ENCODE measurements at regions not wholly inside any gene's neighbourhood (a gene's known extent, or its start where the extent isn't known, plus 50 kb on each side); places are given as distances from the start of the nearest gene placed in this dataset.
"Not testable (repeated sequence)": the region's sequence is repeated elsewhere in the genome, so short reads cannot be mapped to it uniquely, and the experiment has no call there.

DNA sequence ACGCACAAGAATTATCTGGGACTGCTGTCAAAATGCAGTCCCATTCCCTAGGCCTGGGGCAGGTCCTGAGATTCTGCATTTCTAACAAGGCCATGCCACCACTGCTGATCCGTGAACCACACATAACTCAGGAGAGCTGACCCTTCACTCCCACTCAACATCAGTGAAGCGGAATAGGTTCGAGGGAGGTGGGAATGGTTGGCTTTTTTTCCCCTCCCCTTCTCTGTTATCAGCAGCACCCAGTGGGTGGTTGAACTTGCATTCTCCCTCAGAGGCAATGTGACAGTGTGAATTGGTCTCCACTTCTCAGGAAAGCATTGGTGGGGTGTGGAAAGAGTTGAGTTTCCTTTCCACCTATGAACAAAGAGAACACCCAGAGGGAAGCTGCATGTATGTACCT, 344.3 kb downstream of the GADD45G start:
- TF ChIP-seq, protein P1, sequence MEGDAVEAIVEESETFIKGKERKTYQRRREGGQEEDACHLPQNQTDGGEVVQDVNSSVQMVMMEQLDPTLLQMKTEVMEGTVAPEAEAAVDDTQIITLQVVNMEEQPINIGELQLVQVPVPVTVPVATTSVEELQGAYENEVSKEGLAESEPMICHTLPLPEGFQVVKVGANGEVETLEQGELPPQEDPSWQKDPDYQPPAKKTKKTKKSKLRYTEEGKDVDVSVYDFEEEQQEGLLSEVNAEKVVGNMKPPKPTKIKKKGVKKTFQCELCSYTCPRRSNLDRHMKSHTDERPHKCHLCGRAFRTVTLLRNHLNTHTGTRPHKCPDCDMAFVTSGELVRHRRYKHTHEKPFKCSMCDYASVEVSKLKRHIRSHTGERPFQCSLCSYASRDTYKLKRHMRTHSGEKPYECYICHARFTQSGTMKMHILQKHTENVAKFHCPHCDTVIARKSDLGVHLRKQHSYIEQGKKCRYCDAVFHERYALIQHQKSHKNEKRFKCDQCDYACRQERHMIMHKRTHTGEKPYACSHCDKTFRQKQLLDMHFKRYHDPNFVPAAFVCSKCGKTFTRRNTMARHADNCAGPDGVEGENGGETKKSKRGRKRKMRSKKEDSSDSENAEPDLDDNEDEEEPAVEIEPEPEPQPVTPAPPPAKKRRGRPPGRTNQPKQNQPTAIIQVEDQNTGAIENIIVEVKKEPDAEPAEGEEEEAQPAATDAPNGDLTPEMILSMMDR (IDR thresholded peaks at IDR 0.05; ENCODE audit: low read length) = no peak
- no peak for TF ChIP-seq EZH2phosphoT487 (IDR thresholded peaks at IDR 0.05; ENCODE audit: low read length)
- no peak for TF ChIP-seq EZH2 (optimal IDR thresholded peaks at IDR 0.05; ENCODE audit: low read depth, low read length)
- Histone ChIP-seq H3K36me3 (replicated peaks; ENCODE audit: insufficient read depth, low read length) (no peaks in the 10 kb centered on the region), H3K9me2 (replicated peaks; ENCODE audit: insufficient read depth, low read length) (no peaks in the 10 kb centered on the region), H3K4me1 (ENCODE audit: low read length) (no peaks in the 10 kb centered on the region), H4K20me1 (ENCODE audit: insufficient read depth, low read length) (no peaks in the 10 kb centered on the region), H3K9me3 (replicated peaks; ENCODE audit: insufficient read depth, low read length) (no peaks in the 10 kb centered on the region), H3K27ac (ENCODE audit: low read length) (no peak overlapping the region), H3F3A (ENCODE audit: insufficient read depth, low read length) (no peaks in the 10 kb centered on the region), H2AFZ (ENCODE audit: low read length) (no peak overlapping the region), H3K4me2 (ENCODE audit: low read depth, low read length) (no peak overlapping the region), H3K9ac (ENCODE audit: low read length) (no peak overlapping the region), H3K27me3 (replicated peaks; ENCODE audit: insufficient read depth, low read length) (no peaks in the 10 kb centered on the region), H3K79me2 (ENCODE audit: low read length) (no peaks in the 10 kb centered on the region), H3K4me3 (ENCODE audit: low read length) (no peak overlapping the region)
- DNase-seq = no peak

DNA sequence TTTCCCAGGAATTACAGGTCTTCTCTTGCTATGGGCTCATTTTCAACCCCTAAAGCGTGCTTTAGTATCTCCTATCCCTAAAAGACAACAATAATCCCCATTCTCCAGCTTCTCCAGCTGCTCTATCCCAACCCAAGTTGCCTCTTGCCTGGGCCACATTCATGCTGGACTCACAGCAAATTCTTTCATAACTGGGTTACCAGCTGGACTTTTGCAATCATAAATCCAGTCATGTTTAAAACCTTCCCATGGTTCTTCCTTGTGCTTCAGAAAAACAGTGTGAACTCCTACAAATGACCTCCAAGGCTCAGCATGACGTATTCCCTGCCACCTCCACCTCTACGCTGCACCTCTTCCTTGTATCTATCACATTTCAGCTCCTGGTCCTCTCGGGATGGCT, 346.9 kb downstream of the GADD45G start:
- Histone ChIP-seq H3K4me2 (ENCODE audit: low read depth, low read length) (no peak overlapping the region), H3K27ac (ENCODE audit: low read length) (no peak overlapping the region), H3K27me3 (replicated peaks; ENCODE audit: insufficient read depth, low read length) (no peaks in the 10 kb centered on the region), H3K9me2 (replicated peaks; ENCODE audit: insufficient read depth, low read length) (no peaks in the 10 kb centered on the region), H3K9ac (ENCODE audit: low read length) (no peak overlapping the region), H3F3A (ENCODE audit: insufficient read depth, low read length) (no peaks in the 10 kb centered on the region), H4K20me1 (ENCODE audit: insufficient read depth, low read length) (no peaks in the 10 kb centered on the region), H3K9me3 (replicated peaks; ENCODE audit: insufficient read depth, low read length) (no peaks in the 10 kb centered on the region), H3K4me3 (ENCODE audit: low read length) (no peak overlapping the region), H3K79me2 (ENCODE audit: low read length) (no peaks in the 10 kb centered on the region), H3K4me1 (ENCODE audit: low read length) (no peaks in the 10 kb centered on the region), H3K36me3 (replicated peaks; ENCODE audit: insufficient read depth, low read length) (no peaks in the 10 kb centered on the region), H2AFZ (ENCODE audit: low read length) (no peak overlapping the region)
- no peak for DNase-seq
- TF ChIP-seq EZH2phosphoT487 (IDR thresholded peaks at IDR 0.05; ENCODE audit: low read length) = no peak

DNA sequence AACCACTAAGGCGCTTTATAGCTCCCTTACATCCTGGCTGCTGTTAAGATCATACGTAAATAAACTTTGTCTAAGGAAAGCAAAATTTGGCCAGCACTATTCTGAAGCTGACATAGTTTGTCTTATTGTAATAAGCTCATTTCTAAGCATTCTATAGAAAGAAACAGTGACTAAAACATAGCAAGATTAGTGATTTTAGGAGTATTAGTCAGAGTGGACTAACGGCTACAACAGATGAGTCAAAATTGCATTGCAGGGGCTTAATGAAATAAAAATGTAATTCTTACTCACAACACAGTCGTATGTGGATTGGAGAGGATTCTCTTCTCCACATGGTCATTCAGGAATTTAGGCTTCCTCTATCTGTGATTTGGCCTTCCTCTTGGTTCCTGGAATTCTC, 347.6 kb downstream of the GADD45G start:
- Histone ChIP-seq H3K9ac (ENCODE audit: low read length) (no peak overlapping the region), H2AFZ (ENCODE audit: low read length) (no peak overlapping the region), H3K9me2 (replicated peaks; ENCODE audit: insufficient read depth, low read length) (no peaks in the 10 kb centered on the region), H3K9me3 (replicated peaks; ENCODE audit: insufficient read depth, low read length) (no peaks in the 10 kb centered on the region), H3K4me1 (ENCODE audit: low read length) (no peaks in the 10 kb centered on the region), H3K27me3 (replicated peaks; ENCODE audit: insufficient read depth, low read length) (no peaks in the 10 kb centered on the region), H3F3A (ENCODE audit: insufficient read depth, low read length) (no peaks in the 10 kb centered on the region), H3K4me3 (ENCODE audit: low read length) (no peak overlapping the region), H3K36me3 (replicated peaks; ENCODE audit: insufficient read depth, low read length) (no peaks in the 10 kb centered on the region), H3K4me2 (ENCODE audit: low read depth, low read length) (no peak overlapping the region), H4K20me1 (ENCODE audit: insufficient read depth, low read length) (no peaks in the 10 kb centered on the region), H3K27ac (ENCODE audit: low read length) (no peak overlapping the region), H3K79me2 (ENCODE audit: low read length) (no peaks in the 10 kb centered on the region)
- no peak for DNase-seq
- TF ChIP-seq EZH2 (optimal IDR thresholded peaks at IDR 0.05; ENCODE audit: low read depth, low read length) (no peak), EZH2phosphoT487 (IDR thresholded peaks at IDR 0.05; ENCODE audit: low read length) (no peak)
- TF ChIP-seq, protein P1 (IDR thresholded peaks at IDR 0.05; ENCODE audit: low read length) = no peak

DNA sequence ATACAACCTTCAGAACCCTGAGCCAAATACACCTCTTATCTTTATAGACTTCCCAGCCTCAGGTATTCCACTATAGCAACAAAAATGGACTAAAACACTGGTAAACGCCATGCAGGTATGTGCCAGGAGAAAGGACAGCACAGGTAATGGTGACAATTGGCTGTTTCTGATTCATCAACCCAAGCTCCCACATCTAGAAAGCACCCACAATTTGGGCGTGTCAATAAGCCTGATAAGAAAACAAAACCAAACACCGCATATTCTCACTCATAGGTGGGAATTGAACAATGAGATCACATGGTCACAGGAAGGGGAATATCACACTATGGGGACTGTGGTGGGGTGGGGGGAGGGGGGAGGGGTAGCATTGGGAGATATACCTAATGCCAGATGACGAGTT, 348.5 kb downstream of the GADD45G start:
- not testable (repeated sequence) for H3K4me2 ChIP-seq (ENCODE audit: low read depth, low read length); H3K4me1 ChIP-seq (ENCODE audit: low read length); DNase-seq; H2AFZ ChIP-seq (ENCODE audit: low read length); H3K27me3 ChIP-seq (replicated peaks; ENCODE audit: insufficient read depth, low read length); H4K20me1 ChIP-seq (ENCODE audit: insufficient read depth, low read length); H3K27ac ChIP-seq (ENCODE audit: low read length); H3K4me3 ChIP-seq (ENCODE audit: low read length); H3K9me2 ChIP-seq (replicated peaks; ENCODE audit: insufficient read depth, low read length); H3K36me3 ChIP-seq (replicated peaks; ENCODE audit: insufficient read depth, low read length); H3F3A ChIP-seq (ENCODE audit: insufficient read depth, low read length); H3K9ac ChIP-seq (ENCODE audit: low read length); H3K9me3 ChIP-seq (replicated peaks; ENCODE audit: insufficient read depth, low read length); H3K79me2 ChIP-seq (ENCODE audit: low read length)
